Common myeloid progenitor, CD34-positive (primary cell): ENCODE measurements at regions not wholly inside any gene's neighbourhood (a gene's known extent, or its start where the extent isn't known, plus 50 kb on each side); places are given as distances from the start of the nearest gene placed in this dataset.

Experiments used
- CTCF ChIA-PET: fragments of 350-600 bp; sonication (Branson Sonifier 250); formaldehyde crosslinking; loops from one replicate; lab custom pipeline; 2021; ENCODE audit warnings: antibody characterized with exemption; lab: Charles Lee
- POLR2A ChIA-PET: fragments of 350-600 bp; sonication (Branson Sonifier 250); formaldehyde crosslinking; loops from one replicate; lab custom pipeline; 2021; ENCODE audit warnings: antibody characterized with exemption; lab: Charles Lee
- DNase-seq, 3 donors: peaks; one replicate each; pipeline versions ENCODE4 v3.0.0 to v3.0.0-alpha.2; 2013
- H3K27ac ChIP-seq, 2 experiments: 1 replicate in 1 of 2; 2 replicates in 1 of 2; pipeline ENCODE4 v1.7.0; 2013; ENCODE audit warnings: inconsistent platforms in 2 of 2, low read length in 2 of 2, mild to moderate bottlenecking in 2 of 2, low read depth in 1 of 2, moderate library complexity in 1 of 2; ENCODE audit not compliant: severe bottlenecking in 2 of 2, insufficient read depth in 1 of 2, poor library complexity in 1 of 2
- H3K27me3 ChIP-seq, 5 experiments: replicated peaks in 2 of 5; 1 replicate in 3 of 5; 2 replicates in 2 of 5; pipeline versions ENCODE4 v1.6.1 to v1.7.0; 2013; ENCODE audit warnings: low read length in 4 of 5, mild to moderate bottlenecking in 2 of 5, moderate library complexity in 2 of 5, inconsistent platforms in 1 of 5; ENCODE audit not compliant: insufficient read depth in 5 of 5, control insufficient read depth in 4 of 5
- H3K36me3 ChIP-seq, 4 experiments: 1 replicate in 2 of 4; 2 replicates in 2 of 4; pipeline versions ENCODE4 v1.6.1 to v1.7.0; 2013; ENCODE audit warnings: low read length in 3 of 4, control low read depth in 1 of 4, mild to moderate bottlenecking in 1 of 4; ENCODE audit not compliant: control insufficient read depth in 4 of 4, insufficient read depth in 4 of 4
- H3K4me1 ChIP-seq, 4 experiments: 1 replicate in 3 of 4; 2 replicates in 1 of 4; pipeline versions ENCODE4 v1.6.1 to v1.7.1; 2013; ENCODE audit warnings: low read length in 3 of 4, mild to moderate bottlenecking in 3 of 4, control low read depth in 1 of 4, inconsistent platforms in 1 of 4, moderate library complexity in 1 of 4; ENCODE audit not compliant: control insufficient read depth in 4 of 4, insufficient read depth in 4 of 4; ENCODE audit errors: control extremely low read depth in 1 of 4
- H3K4me3 ChIP-seq, 7 experiments: 1 replicate in 4 of 7; 2 replicates in 3 of 7; pipeline versions ENCODE4 v1.5.1 to v1.7.0; 2013; ENCODE audit warnings: mild to moderate bottlenecking in 7 of 7, low read length in 6 of 7, moderate library complexity in 6 of 7, inconsistent platforms in 2 of 7, low read depth in 2 of 7, control low read depth in 1 of 7; ENCODE audit not compliant: insufficient read depth in 4 of 7, control insufficient read depth in 1 of 7; ENCODE audit errors: extremely low read depth in 1 of 7
- H3K9me3 ChIP-seq, 5 experiments: 1 replicate in 4 of 5; 2 replicates in 1 of 5; pipeline versions ENCODE4 v1.6.1 to v1.7.1; 2013; ENCODE audit warnings: low read length in 4 of 5, mild to moderate bottlenecking in 2 of 5, inconsistent platforms in 1 of 5, low read depth in 1 of 5, moderate library complexity in 1 of 5; ENCODE audit not compliant: control insufficient read depth in 4 of 5, insufficient read depth in 2 of 5; ENCODE audit errors: control extremely low read depth in 1 of 5
- WGBS: methylation state at CpG from one replicate; pipeline ENCODE4 v1.1.5; 2013; ENCODE audit not compliant: insufficient coverage; 5-methylcytosine and 5-hydroxymethylcytosine counted together

DNA sequence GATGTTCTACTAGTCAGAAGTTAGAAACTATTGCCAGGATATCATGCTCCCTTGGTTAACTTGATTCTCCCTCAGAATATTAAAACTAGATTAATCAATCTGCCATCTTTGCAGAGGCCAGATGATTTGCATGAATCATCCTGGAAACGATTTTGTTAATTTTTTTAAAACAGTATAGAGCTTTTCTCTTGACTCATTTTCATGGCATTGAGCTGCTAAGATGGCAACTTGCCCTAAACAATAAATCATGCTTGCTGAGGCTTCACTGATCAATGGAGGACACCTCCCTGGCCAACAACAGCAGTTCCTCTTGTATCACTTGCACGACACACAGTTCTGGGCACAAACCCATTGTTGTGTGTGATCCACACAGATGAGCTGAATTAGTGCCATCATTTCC is 109.1 kb downstream of the COL6A6 start:
- Histone ChIP-seq H3K27me3 (peaks cover 0 to 6% (median 0%) of the 10 kb centered on the region in 5 experiments), H3K9me3 (peaks cover 0 to 3% (median 0%) of the 10 kb centered on the region in 5 experiments), H3K4me3 (no peak overlapping the region), H3K27ac (no peak overlapping the region), H3K36me3 (no peaks in the 10 kb centered on the region), H3K4me1 (no peaks in the 10 kb centered on the region)
- ChIA-PET POLR2A (no interaction called here), CTCF (no interaction called here)
- no peak for DNase-seq
- WGBS = 94% methylated on average over 2 of the region's 2 CpGs

DNA sequence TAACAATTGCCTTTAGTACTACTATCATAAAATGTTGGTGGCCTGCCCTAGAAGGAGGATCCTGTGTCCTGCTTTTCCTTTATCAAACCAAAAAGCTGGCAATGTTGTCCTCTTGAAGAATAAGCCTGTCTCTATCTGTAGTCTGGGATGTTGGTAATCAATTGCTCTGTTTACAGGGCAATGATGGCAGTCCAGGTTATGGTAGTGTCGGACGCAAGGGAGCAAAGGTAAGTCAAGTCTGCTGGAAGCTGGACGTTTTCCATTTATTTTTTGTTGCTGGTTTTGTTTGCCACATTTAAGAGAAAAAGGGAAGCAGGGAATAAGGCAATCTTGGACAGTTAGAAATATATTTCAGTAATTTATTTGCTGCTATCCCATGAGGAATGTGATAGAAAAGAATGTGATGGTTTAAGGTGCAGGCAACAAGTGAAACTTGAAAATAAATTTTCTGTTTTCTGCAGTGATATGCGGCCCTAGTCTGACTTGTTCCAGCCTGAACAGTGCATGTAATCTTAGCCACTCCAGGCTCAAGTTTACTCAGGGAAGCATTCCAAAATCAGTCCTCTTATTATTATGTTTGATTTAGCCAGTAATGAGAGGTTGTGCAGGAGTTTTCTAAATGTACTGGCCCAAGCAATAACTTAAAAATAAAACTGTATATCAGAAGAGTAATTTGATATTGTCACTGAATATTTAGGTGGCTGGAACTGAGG is 110.3 kb downstream of the COL6A6 start:
- WGBS = 73% methylated on average over 3 of the region's 4 CpGs
- CTCF ChIA-PET = no interaction called here
- H3K27me3 ChIP-seq = peaks cover 0 to 3% (median 0%) of the 10 kb centered on the region in 5 experiments
- H3K36me3 ChIP-seq = no peaks in the 10 kb centered on the region
- no peak overlapping the region for H3K27ac ChIP-seq
- POLR2A ChIA-PET = no interaction called here
- no peaks in the 10 kb centered on the region for H3K4me1 ChIP-seq
- no peak overlapping the region for H3K4me3 ChIP-seq
- no peak for DNase-seq
- peaks cover 0 to 3% (median 0%) of the 10 kb centered on the region in 5 experiments for H3K9me3 ChIP-seq

DNA sequence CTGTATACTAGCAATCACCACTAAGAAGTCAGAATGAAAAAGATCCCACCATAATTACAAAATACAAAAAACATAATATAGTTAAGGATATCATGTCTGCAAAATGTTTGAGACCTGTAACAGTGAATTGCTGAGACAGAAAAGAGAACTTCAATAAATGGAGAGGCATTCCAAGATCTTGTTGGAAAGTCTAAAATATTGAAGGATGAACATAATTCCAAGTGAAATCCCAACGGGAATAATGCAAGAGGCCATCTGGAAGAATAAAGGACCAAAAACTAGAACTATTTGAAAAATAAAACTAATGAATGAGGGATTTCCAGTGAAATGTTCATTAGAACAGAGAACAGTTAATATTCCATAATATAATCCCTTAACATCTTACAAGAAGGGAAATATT is 110.9 kb downstream of the COL6A6 start:
- H3K36me3 ChIP-seq = no peaks in the 10 kb centered on the region
- ChIA-PET CTCF (interaction anchor here (0.8 kb wide), 1 partner anchor 11 kb away, joined by 3 read pairs; no protein-coding TSS in a partner anchor), POLR2A (no interaction called here)
- H3K27ac ChIP-seq = no peak overlapping the region
- H3K9me3 ChIP-seq = peaks cover 0 to 3% (median 0%) of the 10 kb centered on the region in 5 experiments
- DNase-seq = no peak
- peaks cover 0 to 3% (median 0%) of the 10 kb centered on the region in 5 experiments for H3K27me3 ChIP-seq
- WGBS = no CpG with 5 or more reads among the region's 1 CpG
- no peaks in the 10 kb centered on the region for H3K4me1 ChIP-seq
- H3K4me3 ChIP-seq = no peak overlapping the region
